ENCODE measurements at regions not wholly inside any gene's neighbourhood (a gene's known extent, or its start where the extent isn't known, plus 50 kb on each side); places are given as distances from the start of the nearest gene placed in this dataset.

DNA sequence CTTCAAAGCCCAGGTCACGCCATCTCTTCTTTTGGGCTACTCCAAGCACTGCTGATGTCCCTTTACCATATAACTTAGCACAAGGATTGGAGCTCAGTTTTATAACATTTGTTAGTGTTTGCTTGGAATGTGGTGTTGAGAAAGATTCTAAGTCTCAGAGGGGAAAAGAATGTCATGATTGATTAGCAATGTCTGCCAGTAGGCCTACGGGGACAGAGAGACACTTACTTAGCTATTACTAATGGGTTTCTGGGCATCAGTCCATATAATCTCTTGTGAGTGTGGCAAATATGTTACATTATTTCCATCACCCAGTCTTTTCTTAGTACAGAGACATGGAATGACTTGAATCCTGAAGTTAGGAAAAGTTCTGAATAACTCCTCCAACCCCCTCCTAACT is 75.4 kb upstream of the FSHB start:
- DNase-seq (ENCODE audit: low read depth, low spot score), result no peak

- DNase-seq (ENCODE audit: low read depth, low spot score), result no peak
These were observed 71.3 kb upstream of the FSHB start for GRCh38 chr11:30159546-30159945.

GRCh38 chr11:30165652-30166051 is 65.2 kb upstream of the FSHB start:
- no peak for DNase-seq (ENCODE audit: low read depth, low spot score)

DNA sequence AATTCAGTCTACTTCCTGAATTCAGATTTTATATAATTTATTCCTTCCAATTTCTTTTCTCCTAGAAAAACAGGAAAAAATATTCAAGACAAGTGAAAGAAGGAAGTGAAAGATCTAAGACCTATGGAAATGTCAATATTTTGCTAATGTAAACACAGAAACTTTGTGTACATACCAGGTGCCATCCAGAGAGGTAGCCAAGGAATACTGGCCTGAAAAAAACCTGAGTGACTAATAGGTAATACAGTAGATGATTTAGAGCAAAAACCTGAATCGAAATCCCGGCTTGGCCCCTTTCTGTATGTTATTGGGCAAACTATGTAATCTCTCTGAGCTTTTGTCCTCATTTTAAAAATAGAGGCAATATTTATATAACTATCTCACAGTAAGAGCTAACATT is 59.2 kb upstream of the FSHB start:
- DNase-seq (ENCODE audit: low read depth, low spot score), result no peak

GRCh38 chr11:30172158-30172557 is 58.7 kb upstream of the FSHB start:
- no peak for DNase-seq (ENCODE audit: low read depth, low spot score)

DNA sequence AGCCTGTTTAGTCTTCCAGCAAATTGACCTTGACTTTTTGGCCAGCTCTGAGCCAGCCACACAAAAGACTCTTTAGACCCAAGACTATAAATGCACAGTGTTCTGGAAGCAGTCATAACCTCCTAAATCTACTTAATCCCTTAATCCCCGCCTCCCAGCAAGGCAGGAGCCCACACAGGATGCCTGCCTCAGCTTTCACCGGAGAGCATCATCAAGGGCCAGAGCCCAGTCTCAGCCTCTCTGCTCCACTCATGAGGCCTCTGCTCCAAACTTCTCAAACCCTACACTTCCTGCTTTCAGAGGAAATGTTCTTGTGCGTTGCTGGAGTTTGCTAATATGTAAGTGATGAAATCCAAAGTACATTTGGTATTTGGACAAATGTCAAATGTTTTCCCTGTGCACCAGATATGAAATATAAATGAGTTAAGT is 57.9 kb upstream of the FSHB start:
- no peak for DNase-seq (ENCODE audit: low read depth, low spot score)

DNA sequence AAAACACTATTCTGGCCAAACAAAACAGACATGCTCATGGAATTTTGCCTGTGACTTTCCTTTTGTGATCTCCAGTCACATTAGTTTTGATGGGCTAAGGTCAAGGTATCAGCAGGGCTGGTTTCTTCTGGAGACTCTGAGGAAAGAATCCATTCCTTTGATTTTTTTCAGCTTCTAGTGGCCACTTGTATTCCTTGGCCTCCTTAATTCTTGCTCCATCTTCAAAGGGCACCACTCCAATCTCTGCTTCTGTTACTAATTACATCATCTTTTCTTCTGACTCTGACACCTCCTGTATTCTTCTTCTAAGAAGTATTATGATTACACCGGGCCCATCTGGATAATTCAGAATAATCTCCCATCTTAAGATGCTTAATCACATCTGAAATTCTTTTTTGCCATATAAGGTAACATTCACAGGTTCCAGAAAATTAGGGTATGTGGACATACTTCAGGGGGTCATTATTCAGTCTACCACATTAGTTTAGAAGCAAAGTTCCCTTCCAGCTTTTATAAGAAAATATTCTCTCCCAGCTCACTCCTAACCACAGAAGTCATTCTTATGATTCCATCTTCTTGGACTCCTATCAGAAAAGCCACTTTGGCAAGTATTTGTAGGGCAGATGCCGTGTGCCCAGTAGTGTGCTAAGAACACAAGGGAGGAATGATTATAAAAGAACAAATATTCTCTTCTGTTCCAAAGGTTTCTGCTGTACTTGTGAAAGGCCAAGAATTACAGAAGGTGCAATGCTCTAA is 56.4 kb upstream of the FSHB start:
- DNase-seq (ENCODE audit: low read depth, low spot score), result peak; percentile 29

All from astrocyte of the hippocampus (primary cell).